HUES64 (cell line): ENCODE measurements at regions not wholly inside any gene's neighbourhood (a gene's known extent, or its start where the extent isn't known, plus 50 kb on each side); places are given as distances from the start of the nearest gene placed in this dataset.

Experiments used
- H3K27ac ChIP-seq: 2 replicates; pipeline ENCODE4 v1.7.0; 2013; ENCODE audit warnings: low read depth, low read length, inconsistent platforms
- H3K27me3 ChIP-seq: 2 replicates; pipeline ENCODE4 v1.6.1; 2013; ENCODE audit warnings: mild to moderate bottlenecking, low read length; ENCODE audit not compliant: insufficient read depth
- H3K36me3 ChIP-seq: 2 replicates; pipeline ENCODE4 v1.6.1; 2013; ENCODE audit warnings: mild to moderate bottlenecking, low read length; ENCODE audit not compliant: insufficient read depth
- H3K4me1 ChIP-seq: 2 replicates; pipeline ENCODE4 v1.6.1; 2013; ENCODE audit warnings: mild to moderate bottlenecking, low read length, moderate library complexity; ENCODE audit not compliant: insufficient read depth
- H3K4me3 ChIP-seq: 2 replicates; pipeline ENCODE4 v1.5.1; 2013; ENCODE audit warnings: mild to moderate bottlenecking, low read length, moderate library complexity
- H3K9ac ChIP-seq: 2 replicates; pipeline ENCODE4 v1.6.1; 2013; ENCODE audit warnings: mild to moderate bottlenecking, low read depth, low read length
- H3K9me3 ChIP-seq: 2 replicates; pipeline ENCODE4 v1.6.1; 2013; ENCODE audit warnings: low read depth, low read length; ENCODE audit not compliant: insufficient read depth
- WGBS: fragments of 150-250, 120-280 bp; methylation state at CpG from one replicate; pipeline ENCODE4 v1.1.7; 2013; ENCODE audit warnings: missing lambda C conversion rate; 5-methylcytosine and 5-hydroxymethylcytosine counted together

- 91% methylated on average over 4 of the region's 4 CpGs for WGBS
- H3K27ac ChIP-seq = no peak overlapping the region
- no peaks in the 10 kb centered on the region for H3K4me1 ChIP-seq
- H3K9ac ChIP-seq = no peak overlapping the region
- no peaks in the 10 kb centered on the region for H3K36me3 ChIP-seq
- H3K9me3 ChIP-seq = 0 out of 2 replicates have a peak, but pooled peaks cover 7% of the 10 kb centered on the region
- H3K4me3 ChIP-seq = no peak overlapping the region
- no peaks in the 10 kb centered on the region for H3K27me3 ChIP-seq
Measured at GRCh38 chr11:109073032-109073822, 348.8 kb upstream of the C11orf87 start.

GRCh38 chr11:109075976-109076375, 346.0 kb upstream of the C11orf87 start:
- WGBS = 92% methylated on average over 2 of the region's 2 CpGs
- H3K9ac ChIP-seq = no peak overlapping the region
- H3K4me3 ChIP-seq = no peak overlapping the region
- no peaks in the 10 kb centered on the region for H3K27me3 ChIP-seq
- no peaks in the 10 kb centered on the region for H3K4me1 ChIP-seq
- H3K9me3 ChIP-seq = no peaks in the 10 kb centered on the region
- H3K36me3 ChIP-seq = no peaks in the 10 kb centered on the region
- no peak overlapping the region for H3K27ac ChIP-seq

- H3K27me3 ChIP-seq = no peaks in the 10 kb centered on the region
- H3K9ac ChIP-seq = no peak overlapping the region
- H3K4me3 ChIP-seq = no peak overlapping the region
- 94% methylated on average over 2 of the region's 2 CpGs for WGBS
- no peaks in the 10 kb centered on the region for H3K4me1 ChIP-seq
- H3K27ac ChIP-seq = no peak overlapping the region
- no peaks in the 10 kb centered on the region for H3K36me3 ChIP-seq
- no peaks in the 10 kb centered on the region for H3K9me3 ChIP-seq
Measured at GRCh38 chr11:109076870-109077269, 345.1 kb upstream of the C11orf87 start.

- Histone ChIP-seq H3K27ac (no peak overlapping the region), H3K36me3 (no peaks in the 10 kb centered on the region), H3K4me1 (no peaks in the 10 kb centered on the region), H3K27me3 (no peaks in the 10 kb centered on the region), H3K9me3 (no peaks in the 10 kb centered on the region), H3K9ac (no peak overlapping the region), H3K4me3 (no peak overlapping the region)
- WGBS = 93% methylated on average over 3 of the region's 3 CpGs
Measured at GRCh38 chr11:109077291-109077920, 344.6 kb upstream of the C11orf87 start.

GRCh38 chr11:109085708-109086373, 336.1 kb upstream of the C11orf87 start:
- Histone ChIP-seq H3K9me3 (0 out of 2 replicates have a peak, but pooled peaks cover 5% of the 10 kb centered on the region), H3K4me3 (no peak overlapping the region), H3K9ac (no peak overlapping the region), H3K4me1 (no peaks in the 10 kb centered on the region), H3K36me3 (no peaks in the 10 kb centered on the region), H3K27me3 (no peaks in the 10 kb centered on the region), H3K27ac (no peak overlapping the region)
- WGBS = 94% methylated on average over 5 of the region's 5 CpGs

GRCh38 chr11:109086931-109087330, 335.1 kb upstream of the C11orf87 start:
- no peak overlapping the region for H3K27ac ChIP-seq
- WGBS = 80% methylated on average over 1 of the region's 1 CpG
- no peak overlapping the region for H3K9ac ChIP-seq
- 0 out of 2 replicates have a peak, but pooled peaks cover 5% of the 10 kb centered on the region for H3K9me3 ChIP-seq
- no peaks in the 10 kb centered on the region for H3K4me1 ChIP-seq
- no peak overlapping the region for H3K4me3 ChIP-seq
- H3K36me3 ChIP-seq = no peaks in the 10 kb centered on the region
- H3K27me3 ChIP-seq = no peaks in the 10 kb centered on the region

- no peak overlapping the region for H3K9ac ChIP-seq
- H3K4me1 ChIP-seq = no peaks in the 10 kb centered on the region
- H3K27ac ChIP-seq = no peak overlapping the region
- 0 out of 2 replicates have a peak, but pooled peaks cover 5% of the 10 kb centered on the region for H3K9me3 ChIP-seq
- no peaks in the 10 kb centered on the region for H3K27me3 ChIP-seq
- no peak overlapping the region for H3K4me3 ChIP-seq
- no peaks in the 10 kb centered on the region for H3K36me3 ChIP-seq
- 96% methylated on average over 2 of the region's 2 CpGs for WGBS
Measured at GRCh38 chr11:109088086-109088485, 333.9 kb upstream of the C11orf87 start.

- Histone ChIP-seq H3K9me3 (0 out of 2 replicates have a peak, but pooled peaks cover 2% of the 10 kb centered on the region), H3K4me3 (no peak overlapping the region), H3K36me3 (no peaks in the 10 kb centered on the region), H3K27ac (no peak overlapping the region), H3K9ac (no peak overlapping the region), H3K4me1 (no peaks in the 10 kb centered on the region), H3K27me3 (no peaks in the 10 kb centered on the region)
- 83% methylated on average over 2 of the region's 2 CpGs for WGBS
Measured at GRCh38 chr11:109089144-109089543, 332.8 kb upstream of the C11orf87 start.

- no CpG with 5 or more reads among the region's 1 CpG for WGBS
- H3K9ac ChIP-seq = no peak overlapping the region
- H3K27ac ChIP-seq = no peak overlapping the region
- no peak overlapping the region for H3K4me3 ChIP-seq
- no peaks in the 10 kb centered on the region for H3K36me3 ChIP-seq
- no peaks in the 10 kb centered on the region for H3K27me3 ChIP-seq
- no peaks in the 10 kb centered on the region for H3K9me3 ChIP-seq
- no peaks in the 10 kb centered on the region for H3K4me1 ChIP-seq
Measured at GRCh38 chr11:109093354-109093753, 328.6 kb upstream of the C11orf87 start.

- WGBS = 97% methylated on average over 2 of the region's 3 CpGs
Measured at GRCh38 chr11:109096266-109096665, 325.7 kb upstream of the C11orf87 start.

More at GRCh38 chr11:109096266-109096665, 325.7 kb upstream of the C11orf87 start:
- Histone ChIP-seq H3K27me3 (no peaks in the 10 kb centered on the region), H3K9ac (no peak overlapping the region), H3K4me3 (no peak overlapping the region), H3K9me3 (no peaks in the 10 kb centered on the region), H3K4me1 (no peaks in the 10 kb centered on the region), H3K36me3 (no peaks in the 10 kb centered on the region), H3K27ac (no peak overlapping the region)
